ENCODE measurements at regions not wholly inside any gene's neighbourhood (a gene's known extent, or its start where the extent isn't known, plus 50 kb on each side); places are given as distances from the start of the nearest gene placed in this dataset.

GRCh38 chr3:187430576-187430975, 62.4 kb downstream of the RTP4 start:
- TF ChIP-seq ZNF280D (tag by site-specific recombination; IDR thresholded peaks at IDR 0.05) = no peak
- TF ChIP-seq ZNF26 (tag by site-specific recombination; IDR thresholded peaks at IDR 0.05) = no peak
- TF ChIP-seq ZNF24 (tag by site-specific recombination; IDR thresholded peaks at IDR 0.05) = no peak
- TF ChIP-seq CTCF (tag by site-specific recombination; IDR thresholded peaks at IDR 0.05) = no peak
- TF ChIP-seq ZNF664 (tag by site-specific recombination; IDR thresholded peaks at IDR 0.05) = no peak
- TF ChIP-seq ZNF629 (tag by site-specific recombination; IDR thresholded peaks at IDR 0.05) = no peak
- TF ChIP-seq ZNF707 (tag by site-specific recombination; IDR thresholded peaks at IDR 0.05) = no peak
- no peak for TF ChIP-seq PBX3 (CRISPR knock-in tag; IDR thresholded peaks at IDR 0.05)

Data from HEK293 (cell line).